ENCODE measurements at regions not wholly inside any gene's neighbourhood (a gene's known extent, or its start where the extent isn't known, plus 50 kb on each side); places are given as distances from the start of the nearest gene placed in this dataset.
"Not testable (repeated sequence)": the region's sequence is repeated elsewhere in the genome, so short reads cannot be mapped to it uniquely, and the experiment has no call there.

DNA sequence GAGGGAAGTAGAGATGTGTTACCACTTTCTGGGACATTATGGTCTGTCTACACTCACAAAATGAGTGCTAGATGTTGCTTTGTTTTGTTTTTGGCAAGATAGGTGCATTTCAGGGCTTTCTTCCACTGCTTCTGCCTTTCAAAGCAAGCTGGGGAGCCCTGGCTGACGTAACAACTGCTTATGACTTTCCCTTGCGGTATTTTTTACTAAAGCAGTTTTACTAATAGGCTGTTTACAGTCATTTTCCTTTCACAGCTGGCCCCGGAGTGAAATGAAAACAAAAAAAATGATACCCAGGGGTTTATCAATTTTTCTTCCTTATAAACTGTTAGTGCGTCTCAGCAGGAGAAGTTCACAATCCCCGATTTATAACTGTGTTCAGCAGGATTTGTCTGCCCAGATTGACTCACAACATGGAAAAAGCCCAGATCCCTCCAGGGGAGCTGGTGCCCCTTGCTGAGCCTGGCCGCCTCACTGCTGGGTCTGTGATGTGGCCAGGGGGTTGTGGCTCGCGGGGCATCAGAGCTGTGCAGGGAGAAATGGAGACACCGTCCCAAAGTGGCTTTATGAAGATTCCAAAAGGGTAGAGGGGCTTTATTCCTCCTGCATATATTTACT lies 184.4 kb upstream of the HS3ST3A1 start:
- peak; percentile 48 for DNase-seq (ENCODE audit: low read depth)

DNA sequence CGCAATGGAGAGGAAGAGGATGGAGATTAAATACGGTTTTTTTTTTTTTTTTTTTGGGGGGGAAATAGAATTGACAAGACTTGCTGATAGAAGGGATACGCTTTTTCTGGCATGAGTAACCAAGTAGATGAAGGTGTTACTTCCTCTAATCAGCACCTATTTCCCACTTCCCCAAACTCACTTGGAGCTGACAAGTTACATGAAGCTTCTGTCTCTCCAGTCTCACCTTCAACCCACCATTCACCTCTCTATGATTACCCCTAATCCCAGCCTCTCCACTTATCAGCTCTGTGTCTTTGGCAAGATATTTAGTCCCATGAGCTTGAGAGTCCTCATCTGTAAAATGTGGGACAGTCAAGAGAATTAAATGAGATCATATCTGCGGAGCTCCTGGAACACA lies 185.9 kb upstream of the HS3ST3A1 start:
- DNase-seq (ENCODE audit: low read depth) = no peak

DNA sequence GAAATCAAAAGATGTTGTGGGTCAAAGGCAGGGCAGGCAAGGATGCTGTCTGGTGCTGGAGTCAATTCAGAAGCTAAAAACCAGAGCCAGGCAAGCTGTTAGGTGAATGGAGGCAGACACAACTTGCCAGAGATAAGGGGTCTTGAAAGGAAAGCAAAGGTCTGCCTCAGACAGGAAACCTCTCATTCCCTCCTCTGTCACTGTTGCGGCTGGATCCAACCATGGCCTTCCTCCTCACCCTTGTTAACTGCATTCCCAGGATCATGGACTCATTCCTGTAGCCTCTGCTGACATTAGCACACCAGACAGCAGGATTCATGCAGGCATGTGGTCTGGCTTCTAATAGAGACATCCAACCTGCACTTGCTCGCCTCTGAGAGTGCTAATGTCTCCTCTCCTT lies 186.7 kb upstream of the HS3ST3A1 start:
- DNase-seq (ENCODE audit: low read depth) = no peak

DNA sequence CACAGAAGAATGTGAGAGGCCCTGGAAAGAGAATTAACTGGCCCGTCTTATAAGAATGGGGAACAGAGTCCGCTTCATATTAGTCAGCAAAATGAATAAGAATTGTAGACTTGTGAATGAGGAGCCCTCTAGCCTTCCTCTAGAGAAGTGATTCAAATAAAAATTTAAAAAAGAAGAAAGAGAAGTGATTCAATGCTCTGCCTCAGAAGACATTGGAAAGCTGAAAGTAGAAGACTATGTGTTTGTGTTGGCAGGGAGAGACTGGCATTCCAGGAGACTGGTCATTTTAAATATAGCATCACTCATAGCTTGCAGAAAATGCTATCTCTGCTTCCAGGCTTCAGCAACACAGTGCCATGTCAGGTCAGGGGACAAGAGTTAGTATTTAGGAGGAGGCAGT lies 190.6 kb upstream of the HS3ST3A1 start:
- peak; percentile 47 for DNase-seq (ENCODE audit: low read depth)

DNA sequence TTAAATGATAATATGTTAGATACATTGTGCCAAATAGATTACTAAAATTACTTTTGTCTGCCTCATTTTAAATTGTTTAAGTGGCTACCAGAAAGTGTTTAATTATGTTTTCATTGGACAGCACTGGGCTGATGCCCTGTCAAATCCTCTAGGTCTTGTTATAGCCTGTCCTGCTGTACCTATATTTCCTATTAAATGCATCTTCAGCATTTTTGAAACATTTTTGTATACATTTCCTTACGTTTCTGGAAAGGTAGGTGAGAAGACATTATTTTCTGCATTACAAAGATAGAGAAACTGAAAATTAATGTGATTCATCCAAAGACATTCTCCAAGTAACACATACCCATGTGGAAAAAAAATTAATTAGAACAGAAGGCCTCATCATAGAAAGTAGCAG lies 192.2 kb upstream of the HS3ST3A1 start:
- no peak for DNase-seq (ENCODE audit: low read depth)

DNA sequence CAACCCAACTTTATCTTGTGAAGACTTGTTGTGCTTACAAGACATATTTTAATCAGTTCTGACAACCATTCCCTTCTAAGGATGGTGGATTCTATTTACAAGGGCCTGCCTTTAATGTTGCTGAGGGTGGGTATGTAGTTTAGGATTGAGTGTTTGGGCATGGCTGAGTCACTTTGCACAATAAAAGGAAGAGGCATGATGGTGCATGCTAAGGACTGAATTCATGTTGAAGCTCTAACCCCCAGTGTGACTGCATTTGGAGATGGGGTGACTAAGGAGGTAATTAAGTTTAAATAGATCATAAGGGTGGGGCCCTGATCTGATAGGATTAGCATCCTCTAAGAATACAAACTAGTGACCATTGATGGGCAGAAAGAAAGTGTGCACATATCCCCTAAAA lies 196.1 kb upstream of the HS3ST3A1 start:
- DNase-seq (ENCODE audit: low read depth) = no peak

DNA sequence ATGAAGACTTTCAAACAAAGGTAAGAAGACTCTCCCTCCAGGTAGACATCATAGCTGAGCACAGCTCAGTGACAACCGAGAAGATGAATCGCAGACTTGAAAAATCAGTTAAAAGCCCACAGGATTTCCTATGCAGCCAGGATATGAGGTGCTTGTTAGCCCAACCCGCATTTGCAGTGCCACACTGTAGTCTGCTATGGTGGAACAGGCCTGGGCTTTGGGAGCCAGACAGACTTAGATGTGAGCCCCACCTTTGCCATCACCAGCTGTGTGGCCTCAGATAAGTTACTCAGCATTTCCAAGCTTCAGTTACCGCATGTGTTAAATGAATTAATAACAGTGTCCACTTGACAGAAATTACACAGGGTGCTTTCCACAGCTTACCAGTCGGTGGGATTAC lies 204.4 kb upstream of the HS3ST3A1 start:
- no peak for DNase-seq (ENCODE audit: low read depth)

DNA sequence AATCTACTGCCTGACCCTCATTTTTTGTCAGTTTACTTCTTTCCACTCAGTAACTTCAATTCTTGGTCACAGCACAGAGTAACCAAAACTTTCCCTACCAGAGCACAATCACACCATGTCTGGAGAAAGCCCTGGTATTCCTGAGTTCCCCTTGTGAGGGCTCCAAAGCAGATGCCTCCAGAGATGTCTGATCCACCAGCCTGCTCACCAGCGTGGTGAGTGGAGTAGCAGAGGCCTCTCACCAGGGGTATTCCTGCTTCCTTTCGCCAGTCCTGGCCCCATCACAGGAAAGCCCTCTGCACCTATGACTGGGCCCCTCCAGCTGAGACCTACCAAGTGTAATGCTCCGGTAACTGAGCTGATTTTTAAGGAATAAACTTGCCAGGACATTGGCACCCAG lies 205.4 kb upstream of the HS3ST3A1 start:
- DNase-seq (ENCODE audit: low read depth) = no peak

DNA sequence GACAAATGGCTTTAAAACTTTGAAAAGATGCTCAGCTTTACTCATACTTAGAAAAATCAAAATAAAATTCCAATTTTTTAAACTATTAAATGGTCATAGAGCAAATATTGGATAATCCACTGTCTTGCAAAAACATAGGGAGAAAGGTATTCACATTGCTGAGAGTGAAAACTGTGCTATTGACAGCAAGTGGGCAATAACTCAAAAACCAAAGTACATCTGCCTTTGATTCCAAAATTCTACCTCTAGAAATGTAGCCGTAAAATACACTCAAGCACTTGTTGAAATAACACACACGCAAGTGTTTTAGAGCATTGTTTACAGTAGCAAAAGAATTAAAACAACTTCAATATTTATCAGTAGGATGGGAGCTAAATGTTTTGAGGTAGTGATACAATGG lies 210.6 kb upstream of the HS3ST3A1 start:
- no peak for DNase-seq (ENCODE audit: low read depth)

DNA sequence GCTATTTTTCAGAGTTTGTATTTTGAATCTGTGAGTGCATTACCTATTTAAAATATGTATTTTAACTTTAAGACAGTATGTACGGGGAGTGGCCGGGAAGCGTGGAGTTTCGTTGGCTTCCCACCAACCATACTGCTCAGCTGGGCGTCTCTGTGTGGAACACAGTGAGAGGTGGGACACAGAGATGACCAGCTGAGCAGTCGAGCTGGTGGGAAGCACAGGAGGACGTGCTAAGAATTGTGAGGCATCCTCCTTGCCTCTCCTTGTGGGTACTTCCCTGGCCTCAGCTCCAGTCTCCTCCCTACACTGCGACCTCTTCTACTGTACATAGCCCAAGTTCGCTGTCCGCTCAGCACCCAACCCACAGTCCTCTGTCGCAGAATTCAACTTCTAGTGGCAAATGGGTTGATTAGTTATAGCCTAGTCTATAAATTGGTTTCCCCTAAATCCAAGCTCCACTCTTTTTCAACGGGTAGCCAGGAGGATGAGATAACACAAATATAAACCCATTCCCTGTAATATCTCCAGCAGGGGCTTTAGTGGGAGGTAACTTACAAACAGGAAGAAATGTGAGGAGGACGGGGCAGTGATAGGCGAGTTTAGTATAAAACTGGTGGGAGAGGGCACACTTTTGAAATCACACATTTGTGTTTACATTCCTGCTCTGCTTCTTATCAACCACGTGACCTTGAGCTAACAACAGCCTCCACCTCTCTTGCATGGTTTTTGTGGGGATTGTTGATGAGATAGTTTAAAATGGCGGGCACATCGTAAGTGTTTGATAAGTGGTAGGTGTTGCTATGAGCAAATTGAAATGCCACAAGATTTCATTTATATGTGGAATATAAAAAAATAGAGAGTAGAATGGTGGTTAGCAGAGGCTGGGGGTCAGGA lies 211.9 kb upstream of the HS3ST3A1 start:
- no peak for DNase-seq (ENCODE audit: low read depth)

DNA sequence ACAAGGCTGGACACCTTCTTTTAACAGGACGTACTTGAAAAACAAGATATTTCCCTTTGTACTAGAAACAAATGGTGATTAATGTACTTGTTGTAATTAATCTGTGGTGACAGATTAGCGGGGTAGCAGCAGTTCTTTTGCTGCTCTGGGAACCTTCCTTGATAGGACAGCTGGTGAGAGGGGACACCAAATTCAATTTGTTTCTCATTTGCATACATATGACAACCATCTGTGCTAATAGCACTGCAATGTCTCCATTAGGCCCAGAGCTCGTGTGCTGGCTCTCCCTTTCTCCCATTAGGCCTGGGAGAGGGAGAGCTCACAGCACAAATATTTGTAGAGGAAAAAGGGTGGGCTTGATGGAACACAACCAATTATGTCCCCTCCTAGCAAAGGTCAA lies 221.0 kb upstream of the HS3ST3A1 start:
- DNase-seq (ENCODE audit: low read depth) = no peak

DNA sequence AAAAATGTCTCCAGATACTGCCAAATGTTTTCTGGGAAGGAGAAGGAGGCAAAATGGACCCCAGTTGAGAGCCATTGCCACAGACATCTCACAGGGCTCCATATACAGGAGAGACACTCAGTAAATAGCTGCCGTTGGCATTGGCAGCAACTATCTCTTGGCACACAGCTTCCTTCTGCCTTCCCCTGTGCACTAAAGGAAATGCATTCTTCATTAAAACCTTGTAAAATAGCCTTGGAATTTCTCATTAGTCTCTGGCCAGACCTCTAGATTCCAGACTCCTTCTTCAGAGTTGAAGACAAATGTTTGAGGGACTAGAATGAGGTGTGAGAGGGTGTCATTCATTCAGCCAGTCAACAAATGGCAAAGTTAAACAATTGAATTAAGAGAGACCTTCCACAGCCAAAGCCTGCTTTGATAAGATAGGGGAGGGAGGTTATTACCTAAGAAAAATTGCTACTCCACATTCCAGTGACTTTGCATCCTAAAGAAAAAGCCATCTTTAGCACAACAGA lies 223.9 kb upstream of the HS3ST3A1 start:
- DNase-seq (ENCODE audit: low read depth) = no peak

DNA sequence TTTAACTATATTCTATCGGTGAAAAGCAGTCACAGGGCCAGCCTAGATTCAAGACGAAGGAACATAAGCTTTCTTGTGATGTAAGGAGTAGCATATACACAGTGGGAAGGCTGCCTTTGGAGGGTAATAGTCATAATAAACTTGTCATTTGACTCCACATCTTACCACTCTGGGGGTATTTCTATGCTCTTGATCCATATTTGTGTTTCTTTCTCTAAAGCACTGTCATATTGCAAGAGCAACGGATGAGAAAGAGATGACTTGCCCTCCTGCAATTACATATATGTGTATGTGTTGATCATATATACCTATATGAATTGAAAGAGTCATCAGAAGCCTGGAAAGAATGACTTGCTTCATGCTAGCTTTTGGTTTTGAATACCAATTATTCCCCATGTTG lies 225.4 kb upstream of the HS3ST3A1 start:
- no peak for DNase-seq (ENCODE audit: low read depth)

DNA sequence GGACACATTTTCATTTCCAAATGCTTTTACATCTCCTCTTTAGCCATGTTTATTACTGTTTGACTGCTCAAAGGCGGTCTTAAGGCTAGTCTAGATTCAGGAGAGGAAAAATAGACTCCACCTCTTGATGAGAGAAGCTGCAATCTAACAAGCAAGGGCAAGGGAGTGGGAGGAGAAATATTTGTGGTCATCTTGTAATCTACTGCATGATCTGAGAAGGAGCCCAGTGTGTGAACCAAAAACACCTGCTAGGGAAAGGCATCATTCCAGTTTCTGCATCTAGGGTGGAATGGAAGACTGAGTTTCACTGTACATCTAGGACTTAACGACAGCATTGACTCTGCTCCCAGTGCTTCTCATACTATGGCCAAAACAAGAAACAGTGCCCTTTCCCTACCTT lies 232.2 kb upstream of the HS3ST3A1 start:
- DNase-seq (ENCODE audit: low read depth) = no peak

DNA sequence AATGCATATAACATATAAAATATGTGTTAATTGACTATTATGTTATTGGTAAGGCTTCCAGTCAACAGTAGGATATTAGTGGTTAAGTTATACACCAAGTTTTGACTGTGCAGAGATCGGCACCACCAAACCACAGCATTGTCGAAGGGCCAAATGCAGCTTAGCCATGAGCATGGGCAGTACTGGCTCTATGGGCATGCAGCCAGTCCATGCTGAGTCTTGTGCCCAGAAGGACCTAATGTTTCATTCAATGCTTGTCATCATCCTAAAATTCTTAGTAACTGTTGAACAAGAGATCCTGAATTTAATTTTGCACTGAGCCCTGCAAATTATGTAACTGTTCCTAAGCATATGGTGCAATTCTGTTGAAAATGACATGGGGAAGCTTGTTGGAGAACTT lies 233.4 kb upstream of the HS3ST3A1 start:
- DNase-seq (ENCODE audit: low read depth) = peak; percentile 24

DNA sequence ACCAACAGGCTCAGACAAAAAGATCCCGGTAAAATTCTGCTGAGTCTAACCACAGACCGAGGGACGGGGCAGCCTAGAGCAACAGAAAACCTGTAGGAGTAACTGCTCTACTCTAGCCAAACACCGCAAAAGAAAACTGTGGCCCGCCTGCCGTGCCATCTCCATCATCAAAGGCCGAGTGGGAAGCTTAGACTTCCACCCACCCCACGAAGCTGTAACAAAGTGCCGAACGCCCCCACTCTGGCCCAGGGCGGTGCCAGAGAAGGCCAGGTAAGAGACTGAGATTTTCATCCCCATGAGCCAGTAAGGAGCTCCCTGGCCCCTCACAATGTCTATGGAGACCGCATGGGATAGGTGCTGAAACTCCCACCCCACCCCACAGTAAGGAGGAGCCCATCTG lies 231.9 kb upstream of the COX10 start:
- no peak for DNase-seq (ENCODE audit: low read depth)

DNA sequence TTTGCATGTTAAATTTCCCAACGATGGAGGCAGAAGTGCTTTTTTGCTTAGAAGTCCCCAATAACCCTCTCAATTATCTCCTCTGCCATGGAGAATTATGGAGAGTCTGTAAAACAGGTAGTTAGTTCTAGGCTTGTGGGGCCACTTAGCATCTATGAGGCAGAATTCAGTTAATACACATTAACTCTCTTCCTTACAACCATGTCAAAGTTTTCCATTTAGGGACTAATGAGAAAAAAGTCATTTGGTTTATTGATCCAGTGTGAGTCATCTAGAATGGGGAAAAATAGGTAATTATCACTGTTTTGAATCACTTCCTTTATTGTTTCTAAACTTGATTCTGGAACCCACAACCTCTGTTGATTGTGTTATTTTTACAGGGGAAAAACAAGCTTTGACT lies 229.1 kb upstream of the COX10 start:
- no peak for DNase-seq (ENCODE audit: low read depth)

DNA sequence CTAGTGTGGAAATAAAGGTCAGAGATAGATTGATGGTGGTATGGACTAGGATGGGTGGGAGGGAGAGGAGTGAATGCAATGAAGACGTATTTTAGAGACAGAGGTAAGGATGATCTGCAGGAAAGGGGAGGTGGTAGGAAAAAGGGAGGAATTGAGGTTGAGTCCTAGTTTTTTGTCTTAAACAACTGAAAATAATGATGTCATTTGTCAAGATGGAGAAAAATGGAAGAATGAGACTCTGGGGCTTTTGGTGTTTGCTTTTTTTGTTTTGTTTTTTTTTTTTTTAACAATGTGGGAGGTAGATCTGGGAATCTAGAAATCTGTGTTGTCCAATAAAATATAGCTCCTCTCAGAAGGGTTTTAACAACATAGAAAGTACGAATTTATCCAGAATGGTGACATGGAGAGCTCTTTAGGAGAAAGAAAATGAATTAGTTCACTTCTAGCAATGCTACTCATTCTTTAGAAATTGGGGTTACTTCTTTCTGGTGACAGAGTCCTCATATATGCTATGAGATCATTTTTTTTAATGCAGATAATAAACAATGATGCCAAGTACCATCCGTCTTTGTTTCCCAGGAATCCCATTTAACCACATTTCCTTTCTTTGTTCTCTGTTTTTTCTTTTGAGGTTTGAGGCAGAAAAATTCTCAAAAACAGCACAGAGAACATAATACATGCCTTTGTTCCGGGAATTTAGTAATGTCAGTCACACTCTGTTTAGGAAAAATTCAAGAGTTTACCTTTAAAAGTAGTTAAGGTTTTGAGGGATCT lies 225.3 kb upstream of the COX10 start:
- DNase-seq (ENCODE audit: low read depth) = no peak

DNA sequence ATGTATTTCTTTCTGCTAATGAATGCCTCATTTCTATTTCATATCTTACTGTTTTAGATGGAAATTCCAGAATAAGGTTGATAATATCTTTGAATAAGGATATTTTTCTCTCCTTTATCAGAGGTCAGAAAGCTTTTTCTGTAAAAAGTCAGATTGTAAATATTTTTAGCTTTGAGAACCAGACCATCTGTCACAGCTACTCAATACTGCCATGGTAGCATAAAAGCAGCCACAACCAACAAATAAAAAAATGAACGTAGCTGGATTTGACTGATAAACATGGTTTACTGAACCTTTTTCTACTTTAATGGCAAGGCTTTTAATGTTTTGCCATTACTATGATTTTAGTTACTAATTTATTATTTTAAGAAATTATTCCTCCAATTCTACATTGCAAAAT lies 217.4 kb upstream of the COX10 start:
- no peak for DNase-seq (ENCODE audit: low read depth)

DNA sequence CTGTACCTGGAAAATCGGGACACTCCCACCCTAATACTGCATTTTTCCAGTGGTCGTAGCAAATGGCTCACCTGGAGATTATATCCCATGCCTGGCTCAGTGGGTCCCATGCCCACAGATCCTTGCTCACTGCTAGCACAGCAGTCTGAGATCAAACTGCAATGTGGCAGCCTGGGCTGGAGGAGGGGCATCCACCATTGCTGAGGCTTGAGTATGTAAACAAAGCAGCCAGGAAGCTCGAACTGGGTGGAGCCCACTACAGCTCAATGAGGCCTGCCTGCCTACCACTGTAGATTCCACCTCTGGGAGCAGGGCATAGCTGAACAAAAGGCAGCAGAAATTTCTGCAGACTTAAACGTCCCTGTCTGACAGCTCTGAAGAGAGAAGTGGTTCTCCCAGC lies 213.6 kb upstream of the COX10 start:
- not testable (repeated sequence) for DNase-seq (ENCODE audit: low read depth)

DNA sequence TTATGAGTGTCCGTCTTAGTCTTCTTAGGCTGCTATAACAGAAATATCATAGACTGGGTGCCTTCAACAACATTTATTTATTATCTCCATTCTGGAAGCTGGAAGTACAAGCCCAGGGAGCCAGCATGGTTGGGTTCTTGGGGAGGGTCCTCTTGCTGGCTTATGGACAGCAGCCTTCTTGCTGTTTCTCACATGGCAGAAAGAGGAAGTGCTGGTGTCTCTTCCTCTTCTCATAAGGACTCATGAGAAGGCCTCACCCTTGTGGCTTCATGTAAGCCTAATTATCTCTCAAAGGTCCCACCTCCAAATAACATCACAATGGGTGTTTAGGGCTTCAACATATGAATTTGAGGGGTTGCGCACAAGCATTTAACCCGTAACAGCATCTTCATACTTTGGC lies 207.0 kb upstream of the COX10 start:
- no peak for DNase-seq (ENCODE audit: low read depth)

DNA sequence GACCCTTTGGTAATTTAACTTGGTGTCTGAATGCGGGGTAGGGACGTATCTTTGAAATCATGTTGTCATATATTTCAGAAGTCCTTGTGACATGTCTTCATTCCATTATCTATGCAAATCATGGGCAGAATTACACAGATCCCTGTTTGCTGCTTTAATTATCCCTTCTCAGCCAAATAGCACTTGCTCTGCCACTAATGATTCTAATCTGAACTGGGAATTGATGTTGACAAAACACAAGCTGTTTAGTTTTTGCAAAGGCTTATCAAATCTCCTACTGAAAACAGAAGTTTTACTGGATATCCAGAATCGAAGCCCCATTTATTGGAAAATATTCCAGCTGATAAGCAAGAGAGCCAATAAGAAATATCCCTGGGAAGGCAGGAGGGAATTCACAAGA lies 205.9 kb upstream of the COX10 start:
- DNase-seq (ENCODE audit: low read depth) = no peak

DNA sequence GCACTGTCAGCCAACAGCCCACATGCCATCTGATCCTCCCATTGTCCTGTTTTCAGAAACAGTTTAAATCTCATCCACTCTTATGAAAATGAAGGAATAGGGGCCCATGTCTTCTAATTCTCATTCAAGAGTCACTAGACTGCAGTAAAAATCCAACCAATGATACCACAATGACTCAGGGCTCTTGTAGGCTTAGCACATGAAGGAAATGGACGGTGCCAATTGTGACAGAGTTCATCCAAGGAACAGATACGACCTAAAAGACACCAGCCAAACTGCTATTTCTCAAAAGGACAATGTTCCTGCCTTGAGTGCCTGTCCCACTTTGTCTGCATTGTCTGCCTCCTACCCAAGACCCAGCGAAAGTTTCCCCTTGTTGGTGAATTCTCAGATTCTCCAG lies 204.8 kb upstream of the COX10 start:
- DNase-seq (ENCODE audit: low read depth) = peak; percentile 46
